Activated T-cell treated with anti-CD3 and anti-CD28 coated beads, Interleukin-2, amount 50 U/mL, for 72 hours (primary cell): ENCODE measurements at regions not wholly inside any gene's neighbourhood (a gene's known extent, or its start where the extent isn't known, plus 50 kb on each side); places are given as distances from the start of the nearest gene placed in this dataset.
"Not testable (repeated sequence)": the region's sequence is repeated elsewhere in the genome, so short reads cannot be mapped to it uniquely, and the experiment has no call there.

Source experiments
- ATAC-seq, 2 donors: fragments of 150-1000 bp; cut with Tn5 transposase; replicated peaks in 1 of 2; 2 replicates each; pipeline ENCODE4 v1.10.0; 2021; ENCODE audit warnings: moderate library complexity in 2 of 2, mild to moderate bottlenecking in 1 of 2
- DNase-seq, 2 donors: peaks; one replicate each; pipeline ENCODE4 v3.0.0; 2021 to 2022; ENCODE audit warnings: mixed read lengths in 1 of 2
- H3K27ac Mint-ChIP-seq: one replicate; pipeline ENCODE4 v1.8.0; 2022; ENCODE audit warnings: mild to moderate bottlenecking, moderate library complexity, mixed read lengths
- H3K27me3 Mint-ChIP-seq: one replicate; pipeline ENCODE4 v1.8.0; 2022; ENCODE audit warnings: low read depth, mixed read lengths
- H3K36me3 Mint-ChIP-seq, 2 donors: one replicate each; pipeline ENCODE4 v1.8.0; 2022; ENCODE audit warnings: mixed read lengths in 2 of 2, mild to moderate bottlenecking in 1 of 2; ENCODE audit not compliant: insufficient read depth in 2 of 2
- H3K4me1 Mint-ChIP-seq: one replicate; pipeline ENCODE4 v1.8.0; 2022; ENCODE audit warnings: low read depth, mixed read lengths
- H3K4me3 Mint-ChIP-seq, 2 donors: one replicate each; pipeline ENCODE4 v1.8.0; 2022; ENCODE audit warnings: mild to moderate bottlenecking in 2 of 2, mixed read lengths in 2 of 2, moderate library complexity in 2 of 2
- H3K9me3 Mint-ChIP-seq, 2 donors: one replicate each; pipeline ENCODE4 v1.8.0; 2022; ENCODE audit warnings: mixed read lengths in 2 of 2

DNA sequence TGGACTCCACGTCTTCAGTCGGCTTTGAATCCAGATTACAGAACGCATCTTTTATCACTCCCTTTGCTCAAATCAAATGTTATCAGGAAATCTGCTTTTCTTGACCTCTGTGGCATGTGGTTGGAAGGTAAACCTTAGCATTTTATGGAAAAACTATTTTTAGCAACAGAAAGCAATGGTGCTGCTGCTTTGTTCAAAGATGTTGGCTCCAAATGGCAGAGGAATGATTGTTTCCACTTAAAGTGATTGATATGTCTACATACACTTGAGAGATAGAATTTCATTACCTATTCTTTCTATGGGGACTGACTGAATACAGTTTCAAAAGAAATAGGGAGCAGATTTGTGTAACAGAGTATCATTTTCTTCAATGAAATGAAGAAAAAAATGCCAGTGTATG is 761.2 kb downstream of the NOVA1 start:
- no peak for ATAC-seq
- H3K27me3 Mint-ChIP-seq = no peaks in the 10 kb centered on the region

GRCh38 chr14:25833341-25834126 is 764.3 kb downstream of the NOVA1 start:
- Mint-ChIP-seq H3K4me3 (no peak overlapping the region), H3K4me1 (no peaks in the 10 kb centered on the region), H3K27me3 (no peaks in the 10 kb centered on the region), H3K9me3 (peaks cover 2 to 3% of the 10 kb centered on the region in 2 donors), H3K27ac (no peak overlapping the region), H3K36me3 (no peaks in the 10 kb centered on the region)
- no peak for DNase-seq
- no peak for ATAC-seq

More for the DNA sequence above, 761.2 kb downstream of the NOVA1 start:
- Mint-ChIP-seq H3K27ac (no peak overlapping the region), H3K4me1 (no peaks in the 10 kb centered on the region), H3K4me3 (no peak overlapping the region), H3K9me3 (peaks cover 6 to 9% of the 10 kb centered on the region in 2 donors), H3K36me3 (no peaks in the 10 kb centered on the region)
- DNase-seq = no peak

GRCh38 chr14:25832585-25832984 is 765.2 kb downstream of the NOVA1 start:
- Mint-ChIP-seq H3K27me3 (no peaks in the 10 kb centered on the region), H3K9me3 (peaks cover 0 to 3% of the 10 kb centered on the region in 2 donors), H3K4me1 (no peaks in the 10 kb centered on the region), H3K36me3 (no peaks in the 10 kb centered on the region), H3K4me3 (no peak overlapping the region), H3K27ac (no peak overlapping the region)
- DNase-seq (no peak), ATAC-seq (no peak)

DNA sequence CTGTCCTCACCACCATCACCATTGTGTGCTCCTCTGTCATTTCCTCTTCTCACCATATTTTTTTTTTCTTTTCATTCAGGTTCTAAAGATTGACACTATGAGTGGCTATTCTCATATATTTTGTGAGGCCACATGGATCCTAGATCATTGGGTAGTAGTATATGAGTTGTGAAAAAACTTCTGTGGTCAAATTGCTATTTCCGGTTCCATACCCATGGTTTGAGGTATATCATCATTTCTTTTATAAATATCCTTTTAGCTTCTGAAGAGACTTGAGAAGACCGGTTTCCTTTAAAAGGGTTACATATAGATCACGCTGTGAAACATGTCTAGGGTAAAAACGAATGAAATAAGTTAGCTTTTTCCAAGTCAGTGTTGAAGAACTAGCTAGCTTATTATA is 769.3 kb downstream of the NOVA1 start:
- H3K4me3 Mint-ChIP-seq = no peak overlapping the region
- ATAC-seq = no peak
- no peak for DNase-seq
- H3K27ac Mint-ChIP-seq = no peak overlapping the region
- no peaks in the 10 kb centered on the region for H3K27me3 Mint-ChIP-seq
- peaks cover 2% of the 10 kb centered on the region in 2 donors for H3K9me3 Mint-ChIP-seq
- H3K36me3 Mint-ChIP-seq = no peaks in the 10 kb centered on the region
- no peaks in the 10 kb centered on the region for H3K4me1 Mint-ChIP-seq

- Mint-ChIP-seq H3K36me3 (no peaks in the 10 kb centered on the region), H3K4me3 (no peak overlapping the region), H3K27me3 (no peaks in the 10 kb centered on the region), H3K4me1 (no peaks in the 10 kb centered on the region), H3K27ac (no peak overlapping the region), H3K9me3 (peaks cover 4 to 5% of the 10 kb centered on the region in 2 donors)
- no peak for DNase-seq
- no peak for ATAC-seq
These were observed 771.7 kb downstream of the NOVA1 start for GRCh38 chr14:25826105-25826504.

GRCh38 chr14:25820368-25820767 is 770.4 kb upstream of the STXBP6 start:
- ATAC-seq = no peak
- no peak overlapping the region for H3K27ac Mint-ChIP-seq
- H3K4me3 Mint-ChIP-seq = no peak overlapping the region
- H3K9me3 Mint-ChIP-seq = peaks cover 13 to 16% of the 10 kb centered on the region in 2 donors
- no peak for DNase-seq
- H3K27me3 Mint-ChIP-seq = no peaks in the 10 kb centered on the region
- H3K4me1 Mint-ChIP-seq = no peaks in the 10 kb centered on the region
- H3K36me3 Mint-ChIP-seq = peaks cover 0 to 2% of the 10 kb centered on the region in 2 donors

- not testable (repeated sequence) for DNase-seq, H3K4me3 Mint-ChIP-seq, H3K27ac Mint-ChIP-seq, H3K36me3 Mint-ChIP-seq, ATAC-seq, H3K4me1 Mint-ChIP-seq, H3K27me3 Mint-ChIP-seq
- H3K9me3 Mint-ChIP-seq = peaks cover 11 to 16% of the 10 kb centered on the region in 2 donors
These were observed 764.7 kb upstream of the STXBP6 start for GRCh38 chr14:25814622-25815021.

DNA sequence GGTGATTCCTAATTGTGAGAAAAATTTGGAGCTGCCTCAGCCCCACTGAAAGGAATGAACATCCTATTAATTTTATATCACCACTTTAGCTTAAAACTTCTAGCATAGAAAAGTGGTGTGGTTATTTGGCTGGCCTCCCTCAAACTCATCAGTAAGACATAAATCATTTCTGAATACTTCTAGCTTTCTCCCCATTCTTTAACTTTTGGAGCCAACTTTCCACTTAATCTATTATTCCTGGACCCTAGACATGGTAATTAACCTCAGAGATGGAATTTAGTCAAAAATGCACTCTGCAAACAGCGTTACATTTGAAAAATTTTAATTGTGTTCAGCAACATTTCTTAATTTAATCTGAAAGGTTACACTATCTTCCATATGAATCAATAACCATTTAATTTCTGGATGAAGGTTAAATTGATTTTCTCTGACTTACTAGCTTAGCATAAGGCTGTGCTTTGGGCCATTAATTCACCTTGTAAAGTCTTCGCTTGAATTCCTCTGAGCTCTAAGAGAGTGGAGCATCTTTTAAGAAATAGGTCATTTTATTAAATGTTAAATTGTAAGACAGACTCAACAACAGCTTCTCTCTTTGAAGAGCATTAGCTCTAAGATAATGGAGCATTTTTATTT is 753.6 kb upstream of the STXBP6 start:
- Mint-ChIP-seq H3K4me1 (no peaks in the 10 kb centered on the region), H3K4me3 (no peak overlapping the region), H3K9me3 (peaks cover 7 to 9% of the 10 kb centered on the region in 2 donors), H3K27me3 (no peaks in the 10 kb centered on the region), H3K36me3 (no peaks in the 10 kb centered on the region), H3K27ac (no peak overlapping the region)
- ATAC-seq (no peak), DNase-seq (no peak)

- H3K27ac Mint-ChIP-seq = no peak overlapping the region
- H3K36me3 Mint-ChIP-seq = no peaks in the 10 kb centered on the region
- DNase-seq = no peak
- H3K4me3 Mint-ChIP-seq = no peak overlapping the region
- H3K4me1 Mint-ChIP-seq = no peaks in the 10 kb centered on the region
- ATAC-seq = no peak
- H3K9me3 Mint-ChIP-seq = peaks cover 8 to 12% of the 10 kb centered on the region in 2 donors
- no peaks in the 10 kb centered on the region for H3K27me3 Mint-ChIP-seq
These were observed 750.9 kb upstream of the STXBP6 start for GRCh38 chr14:25800841-25801240.

GRCh38 chr14:25788252-25788651 is 738.3 kb upstream of the STXBP6 start:
- H3K27me3 Mint-ChIP-seq = no peaks in the 10 kb centered on the region
- H3K27ac Mint-ChIP-seq = no peak overlapping the region
- H3K4me1 Mint-ChIP-seq = no peaks in the 10 kb centered on the region

GRCh38 chr14:25765909-25766308 is 716.0 kb upstream of the STXBP6 start:
- H3K27ac Mint-ChIP-seq = no peak overlapping the region
- no peak overlapping the region for H3K4me3 Mint-ChIP-seq
- H3K36me3 Mint-ChIP-seq = no peaks in the 10 kb centered on the region
- ATAC-seq (no peak), DNase-seq (no peak)
- H3K27me3 Mint-ChIP-seq = no peaks in the 10 kb centered on the region
- H3K4me1 Mint-ChIP-seq = no peaks in the 10 kb centered on the region
- H3K9me3 Mint-ChIP-seq = peaks cover 8% of the 10 kb centered on the region in 2 donors

More at GRCh38 chr14:25788252-25788651, 738.3 kb upstream of the STXBP6 start:
- Mint-ChIP-seq H3K9me3 (peaks cover 9 to 11% of the 10 kb centered on the region in 2 donors), H3K36me3 (peaks cover 3 to 4% of the 10 kb centered on the region in 2 donors), H3K4me3 (no peak overlapping the region)
- DNase-seq = no peak
- no peak for ATAC-seq

DNA sequence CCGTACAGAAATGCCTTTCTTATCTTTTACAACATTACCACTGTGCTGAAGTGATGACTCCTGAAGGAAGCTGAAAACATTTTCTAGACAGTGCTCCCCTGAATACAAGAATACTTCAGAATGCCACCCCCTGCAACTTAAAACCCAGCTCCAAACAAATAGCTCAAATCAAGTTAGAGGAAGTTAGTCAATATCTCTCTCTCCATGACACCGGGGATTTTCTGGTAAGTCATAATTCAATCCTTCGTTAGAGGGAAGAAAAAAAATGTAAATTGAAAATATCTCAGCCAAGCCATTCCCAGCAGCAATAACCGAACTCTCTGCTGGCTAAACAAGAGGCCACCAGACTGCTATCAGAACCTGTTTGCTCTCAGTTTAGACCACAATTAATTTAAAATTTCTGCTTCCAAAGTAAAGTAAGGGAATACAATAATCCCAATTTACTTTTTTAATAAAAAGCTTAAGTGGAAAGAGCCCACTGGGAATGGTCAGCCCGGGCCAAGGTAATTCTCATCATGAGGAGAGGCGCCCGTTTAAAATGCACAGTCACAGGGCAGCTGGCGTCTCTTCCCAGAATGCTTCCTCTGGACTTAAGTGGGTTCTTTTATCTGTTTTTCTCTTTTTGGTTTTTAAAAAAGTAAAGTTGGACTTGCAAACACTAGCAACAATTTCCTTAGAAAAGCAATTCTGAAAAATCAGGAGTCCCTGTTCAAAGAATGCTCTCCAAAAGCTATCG is 710.1 kb upstream of the STXBP6 start:
- Mint-ChIP-seq H3K27ac (no peak overlapping the region), H3K36me3 (no peaks in the 10 kb centered on the region), H3K4me1 (no peaks in the 10 kb centered on the region), H3K27me3 (no peaks in the 10 kb centered on the region), H3K4me3 (no peak overlapping the region), H3K9me3 (peaks cover 3 to 13% of the 10 kb centered on the region in 2 donors)
- DNase-seq (no peak), ATAC-seq (no peak)

- no peak overlapping the region for H3K27ac Mint-ChIP-seq
These were observed 709.3 kb upstream of the STXBP6 start for GRCh38 chr14:25759256-25759655.

More at GRCh38 chr14:25759256-25759655, 709.3 kb upstream of the STXBP6 start:
- ATAC-seq (no peak), DNase-seq (no peak)
- Mint-ChIP-seq H3K27me3 (no peaks in the 10 kb centered on the region), H3K4me1 (no peaks in the 10 kb centered on the region), H3K36me3 (no peaks in the 10 kb centered on the region), H3K9me3 (peaks cover 5 to 13% of the 10 kb centered on the region in 2 donors), H3K4me3 (no peak overlapping the region)
